ENCODE measurements at regions not wholly inside any gene's neighbourhood (a gene's known extent, or its start where the extent isn't known, plus 50 kb on each side); places are given as distances from the start of the nearest gene placed in this dataset.

DNA sequence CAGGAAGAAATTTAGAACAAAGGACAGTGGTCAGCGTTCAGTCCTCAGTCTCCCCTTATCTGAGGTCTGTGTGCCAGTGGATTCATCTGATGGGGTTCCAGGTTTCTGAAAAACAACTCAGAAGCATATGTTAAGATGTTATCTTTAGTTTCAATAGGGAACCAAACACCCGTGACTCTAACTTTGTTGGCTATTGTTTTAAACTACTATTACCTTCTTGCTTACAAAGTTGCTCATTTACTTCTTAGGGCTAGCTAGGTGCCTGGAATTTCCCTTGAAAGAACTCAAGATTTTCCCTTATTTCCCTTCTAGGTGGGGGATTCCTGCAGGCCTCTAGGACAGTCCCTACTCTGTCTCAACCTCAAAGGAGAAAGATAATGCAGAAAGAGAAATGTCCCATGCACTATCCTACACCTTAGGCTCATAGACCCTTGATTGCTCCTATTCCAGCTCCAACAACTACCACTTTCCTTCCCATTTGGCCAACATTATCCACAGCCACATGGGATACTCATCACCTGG lies 192.5 kb upstream of the LYZL1 start:
- no peak for DNase-seq
- no peak for TF ChIP-seq EP300 (IDR thresholded peaks at IDR 0.05)
- TF ChIP-seq, protein P1, sequence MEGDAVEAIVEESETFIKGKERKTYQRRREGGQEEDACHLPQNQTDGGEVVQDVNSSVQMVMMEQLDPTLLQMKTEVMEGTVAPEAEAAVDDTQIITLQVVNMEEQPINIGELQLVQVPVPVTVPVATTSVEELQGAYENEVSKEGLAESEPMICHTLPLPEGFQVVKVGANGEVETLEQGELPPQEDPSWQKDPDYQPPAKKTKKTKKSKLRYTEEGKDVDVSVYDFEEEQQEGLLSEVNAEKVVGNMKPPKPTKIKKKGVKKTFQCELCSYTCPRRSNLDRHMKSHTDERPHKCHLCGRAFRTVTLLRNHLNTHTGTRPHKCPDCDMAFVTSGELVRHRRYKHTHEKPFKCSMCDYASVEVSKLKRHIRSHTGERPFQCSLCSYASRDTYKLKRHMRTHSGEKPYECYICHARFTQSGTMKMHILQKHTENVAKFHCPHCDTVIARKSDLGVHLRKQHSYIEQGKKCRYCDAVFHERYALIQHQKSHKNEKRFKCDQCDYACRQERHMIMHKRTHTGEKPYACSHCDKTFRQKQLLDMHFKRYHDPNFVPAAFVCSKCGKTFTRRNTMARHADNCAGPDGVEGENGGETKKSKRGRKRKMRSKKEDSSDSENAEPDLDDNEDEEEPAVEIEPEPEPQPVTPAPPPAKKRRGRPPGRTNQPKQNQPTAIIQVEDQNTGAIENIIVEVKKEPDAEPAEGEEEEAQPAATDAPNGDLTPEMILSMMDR (IDR thresholded peaks at IDR 0.05), result no peak
- no peak for TF ChIP-seq POLR2A (IDR thresholded peaks at IDR 0.05)
- Histone ChIP-seq H3K4me3 (no peak overlapping the region), H3K27ac (no peak overlapping the region), H3K27me3 (no peaks in the 10 kb centered on the region), H3K36me3 (no peaks in the 10 kb centered on the region), H3K9me3 (no peaks in the 10 kb centered on the region), H3K4me1 (ENCODE audit: insufficient read depth) (no peaks in the 10 kb centered on the region)
- intact Hi-C loops (cut with DNase I), result no loop called here
- 76 to 79% (median 78%) methylated on average over 2 of the region's 2 CpGs for WGBS, 3 donors

DNA sequence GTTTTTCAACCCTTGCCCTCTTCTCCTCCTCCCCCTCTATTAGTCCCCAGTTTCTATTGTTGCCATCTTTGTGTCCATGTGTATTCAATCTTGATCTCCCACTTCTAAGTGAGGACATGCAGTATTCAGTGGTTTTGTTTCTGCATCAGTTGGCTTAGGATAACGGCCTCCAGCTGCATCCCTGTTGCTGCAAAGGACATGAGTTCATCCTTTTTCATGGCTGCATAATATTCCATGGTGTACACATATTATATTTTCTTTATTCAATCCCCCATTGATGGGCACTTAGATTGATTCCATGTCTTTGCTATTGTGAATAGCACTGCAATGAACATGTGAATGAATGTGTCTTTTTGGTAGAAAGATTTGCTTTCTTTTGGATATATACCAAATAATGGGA lies 190.4 kb upstream of the LYZL1 start:
- no peaks in the 10 kb centered on the region for H3K36me3 ChIP-seq
- no peak for TF ChIP-seq POLR2A (IDR thresholded peaks at IDR 0.05)
- TF ChIP-seq EP300 (IDR thresholded peaks at IDR 0.05), result no peak
- TF ChIP-seq, protein P1 (IDR thresholded peaks at IDR 0.05), result no peak
- H3K27me3 ChIP-seq, result no peaks in the 10 kb centered on the region
- no peak overlapping the region for H3K4me3 ChIP-seq
- no peak overlapping the region for H3K27ac ChIP-seq
- H3K4me1 ChIP-seq (ENCODE audit: insufficient read depth), result no peaks in the 10 kb centered on the region
- H3K9me3 ChIP-seq, result no peaks in the 10 kb centered on the region
- no peak for DNase-seq
- 71 to 79% (median 74%) methylated on average over 1 of the region's 1 CpG for WGBS, 3 donors
- intact Hi-C loops (cut with DNase I), result no loop called here

DNA sequence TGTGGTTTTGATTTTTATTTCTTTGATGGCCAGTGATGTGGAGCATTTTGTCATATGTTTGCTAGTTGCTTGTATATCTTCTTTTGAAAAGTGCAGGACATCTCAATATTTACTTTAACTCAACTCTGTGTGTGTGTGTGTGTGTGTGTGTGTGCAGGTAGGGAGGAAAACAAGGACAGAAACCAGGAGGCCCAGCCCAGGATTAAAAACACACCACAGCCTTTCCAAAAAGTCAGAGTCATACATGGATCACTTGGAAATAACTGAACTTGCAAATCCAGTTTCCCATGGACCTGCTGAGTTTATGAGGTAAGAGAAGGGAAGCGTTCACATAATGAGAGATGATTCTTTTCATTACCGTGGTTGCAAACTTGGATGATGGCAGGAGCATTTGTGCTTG lies 189.9 kb upstream of the LYZL1 start:
- Histone ChIP-seq H3K27me3 (no peaks in the 10 kb centered on the region), H3K36me3 (no peaks in the 10 kb centered on the region), H3K27ac (no peak overlapping the region), H3K9me3 (no peaks in the 10 kb centered on the region), H3K4me3 (no peak overlapping the region), H3K4me1 (ENCODE audit: insufficient read depth) (no peaks in the 10 kb centered on the region)
- intact Hi-C loops (cut with DNase I), result no loop called here
- no peak for TF ChIP-seq EP300 (IDR thresholded peaks at IDR 0.05)
- TF ChIP-seq, protein P1 (IDR thresholded peaks at IDR 0.05), result no peak
- no peak for TF ChIP-seq POLR2A (IDR thresholded peaks at IDR 0.05)
- DNase-seq, result no peak
- 42 to 59% (median 45%) methylated on average over 2 of the region's 2 CpGs for WGBS, 3 donors

DNA sequence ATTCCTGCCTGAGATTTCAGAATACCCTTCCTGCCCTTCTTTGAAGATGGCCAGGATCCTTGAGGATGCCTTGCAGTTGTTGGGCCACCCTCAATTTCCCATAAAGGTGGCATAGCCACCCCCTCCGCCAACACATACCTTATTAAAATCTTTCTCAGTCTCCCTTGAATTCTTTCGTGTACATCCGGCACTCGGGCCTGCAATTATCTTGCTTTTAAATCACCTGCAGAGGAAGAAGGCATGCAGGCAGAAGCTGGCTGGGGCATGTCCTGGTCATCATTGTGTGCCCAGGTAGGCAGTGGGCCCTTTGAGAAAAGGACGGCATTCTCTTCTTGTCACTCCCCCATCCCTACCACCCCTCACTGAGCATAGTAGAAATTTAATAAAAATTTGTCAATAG lies 189.5 kb upstream of the LYZL1 start:
- Histone ChIP-seq H3K4me3 (no peak overlapping the region), H3K36me3 (no peaks in the 10 kb centered on the region), H3K27me3 (no peaks in the 10 kb centered on the region), H3K9me3 (no peaks in the 10 kb centered on the region), H3K27ac (no peak overlapping the region), H3K4me1 (ENCODE audit: insufficient read depth) (no peaks in the 10 kb centered on the region)
- TF ChIP-seq, protein P1 (IDR thresholded peaks at IDR 0.05), result no peak
- TF ChIP-seq POLR2A (IDR thresholded peaks at IDR 0.05) (no peak), EP300 (IDR thresholded peaks at IDR 0.05) (no peak)
- DNase-seq, result no peak
- intact Hi-C loops (cut with DNase I), result no loop called here
- WGBS, 3 donors, result 81 to 88% (median 83%) methylated on average over 5 of the region's 5 CpGs
